ENCODE measurements at regions not wholly inside any gene's neighbourhood (a gene's known extent, or its start where the extent isn't known, plus 50 kb on each side); places are given as distances from the start of the nearest gene placed in this dataset.

- TF ChIP-seq CTCF (IDR thresholded peaks at IDR 0.05; ENCODE audit: extremely low read depth, missing control alignments) = no peak
- DNase-seq (ENCODE audit: low spot score) = peak; percentile 78
Measured at GRCh38 chr5:60522292-60522905, 177.6 kb downstream of the DEPDC1B start.

- TF ChIP-seq CTCF (IDR thresholded peaks at IDR 0.05; ENCODE audit: extremely low read depth, missing control alignments) = no peak
- DNase-seq (ENCODE audit: low spot score) = peak; percentile 46
Measured at GRCh38 chr5:60521376-60522291, 178.3 kb downstream of the DEPDC1B start.

GRCh38 chr5:60520451-60521227 lies 179.3 kb downstream of the DEPDC1B start:
- TF ChIP-seq CTCF (IDR thresholded peaks at IDR 0.05; ENCODE audit: extremely low read depth, missing control alignments) = no peak
- DNase-seq (ENCODE audit: low spot score) = no peak

GRCh38 chr5:60519372-60519771 lies 180.6 kb downstream of the DEPDC1B start:
- no peak for TF ChIP-seq CTCF (IDR thresholded peaks at IDR 0.05; ENCODE audit: extremely low read depth, missing control alignments)
- no peak for DNase-seq (ENCODE audit: low spot score)

GRCh38 chr5:60517850-60518249 lies 182.1 kb downstream of the DEPDC1B start:
- TF ChIP-seq CTCF (IDR thresholded peaks at IDR 0.05; ENCODE audit: extremely low read depth, missing control alignments) = no peak

GRCh38 chr5:60517094-60517694 lies 182.8 kb downstream of the DEPDC1B start:
- no peak for TF ChIP-seq CTCF (IDR thresholded peaks at IDR 0.05; ENCODE audit: extremely low read depth, missing control alignments)
- no peak for DNase-seq (ENCODE audit: low spot score)

More at GRCh38 chr5:60517850-60518249, 182.1 kb downstream of the DEPDC1B start:
- DNase-seq (ENCODE audit: low spot score) = no peak

Data from GM20000 (cell line).